WERI-Rb-1 (cell line): ENCODE measurements at regions not wholly inside any gene's neighbourhood (a gene's known extent, or its start where the extent isn't known, plus 50 kb on each side); places are given as distances from the start of the nearest gene placed in this dataset.

Experiments
- DNase-seq: peaks from one replicate; pipeline ENCODE4 v3.0.0-alpha.2; 2020
- H3K27ac ChIP-seq: fragments of 250-450 bp; sonication (Bioruptor Pico); 2 replicates; pipeline ENCODE4 v1.5.1; 2020; ENCODE audit warnings: mild to moderate bottlenecking, moderate library complexity
- H3K27me3 ChIP-seq: fragments of 250-450 bp; sonication (Bioruptor Pico); 2 replicates; pipeline ENCODE4 v1.5.1; 2021; ENCODE audit warnings: mild to moderate bottlenecking, low read depth, moderate library complexity; ENCODE audit not compliant: insufficient read depth, severe bottlenecking
- H3K36me3 ChIP-seq: fragments of 250-450 bp; sonication (Bioruptor Pico); 2 replicates; pipeline ENCODE4 v1.5.1; 2020; ENCODE audit warnings: mild to moderate bottlenecking, moderate library complexity
- H3K4me3 ChIP-seq: 2 replicates; pipeline ENCODE4 v1.5.1; 2011; ENCODE audit warnings: low read depth, mild to moderate bottlenecking, control low read depth, low read length
- H3K9me3 ChIP-seq: fragments of 250-450 bp; sonication (Bioruptor Pico); 2 replicates; pipeline ENCODE4 v1.5.1; 2021; ENCODE audit warnings: mild to moderate bottlenecking, moderate library complexity; ENCODE audit not compliant: severe bottlenecking
- CTCF ChIP-seq: IDR thresholded peaks from 2 replicates; pipeline ENCODE4 v1.5.1; 2011; ENCODE audit warnings: low read depth, mild to moderate bottlenecking, control low read depth, inconsistent platforms, low read length

DNA sequence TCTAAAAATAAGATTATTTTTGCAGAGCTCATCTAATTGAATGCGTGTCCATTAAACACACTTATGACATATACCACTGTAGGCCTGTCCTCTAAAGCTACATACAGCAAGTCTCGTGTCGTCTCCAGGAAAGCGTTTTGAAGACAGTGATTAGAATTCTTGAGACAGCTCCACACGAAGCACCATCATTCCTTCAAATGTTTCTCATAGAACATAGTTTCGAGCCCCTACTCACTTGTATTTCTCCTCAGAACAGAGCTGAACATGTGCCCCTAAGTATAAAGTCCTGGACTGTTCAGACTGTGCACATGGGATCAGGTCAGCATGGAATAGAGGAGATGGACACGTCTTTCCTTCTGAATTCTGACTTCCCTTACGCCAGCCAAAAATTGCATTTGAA is 64.5 kb upstream of the HMGA2 start:
- H3K36me3 ChIP-seq: no peaks in the 10 kb centered on the region
- H3K4me3 ChIP-seq: no peak overlapping the region
- no peak for DNase-seq
- no peaks in the 10 kb centered on the region for H3K9me3 ChIP-seq
- no peaks in the 10 kb centered on the region for H3K27me3 ChIP-seq
- no peak for TF ChIP-seq CTCF
- H3K27ac ChIP-seq: no peak overlapping the region

GRCh38 chr12:65761301-65761700 is 63.0 kb upstream of the HMGA2 start:
- no peak overlapping the region for H3K4me3 ChIP-seq
- H3K27me3 ChIP-seq: no peaks in the 10 kb centered on the region
- no peaks in the 10 kb centered on the region for H3K9me3 ChIP-seq
- DNase-seq: no peak
- H3K27ac ChIP-seq: no peak overlapping the region
- no peak for TF ChIP-seq CTCF
- no peaks in the 10 kb centered on the region for H3K36me3 ChIP-seq

DNA sequence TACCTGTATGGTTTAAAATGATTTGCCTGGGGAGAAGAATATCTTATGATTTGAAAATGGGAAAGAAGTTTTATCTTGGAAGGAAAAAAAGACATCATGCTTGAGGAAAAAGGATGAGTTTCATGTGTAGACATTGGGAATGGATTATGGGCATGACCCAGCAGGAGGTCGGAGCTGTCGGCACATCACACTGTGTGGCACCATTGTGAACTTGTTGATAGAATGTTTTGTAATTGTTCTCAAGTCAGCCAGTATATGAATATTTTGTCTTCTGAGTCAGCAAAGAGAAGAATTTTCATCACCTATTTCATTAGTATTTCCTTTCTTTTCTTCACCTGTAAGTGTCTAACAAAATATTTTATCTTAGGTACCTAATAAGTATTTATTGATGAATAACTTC is 60.0 kb upstream of the HMGA2 start:
- Histone ChIP-seq H3K36me3 (no peaks in the 10 kb centered on the region), H3K9me3 (no peaks in the 10 kb centered on the region), H3K27me3 (no peaks in the 10 kb centered on the region), H3K27ac (no peak overlapping the region), H3K4me3 (no peak overlapping the region)
- no peak for TF ChIP-seq CTCF
- no peak for DNase-seq

GRCh38 chr12:65765436-65765813 is 58.9 kb upstream of the HMGA2 start:
- Histone ChIP-seq H3K27ac (no peak overlapping the region), H3K9me3 (no peaks in the 10 kb centered on the region), H3K27me3 (no peaks in the 10 kb centered on the region), H3K36me3 (no peaks in the 10 kb centered on the region), H3K4me3 (no peak overlapping the region)
- TF ChIP-seq CTCF: no peak
- no peak for DNase-seq

DNA sequence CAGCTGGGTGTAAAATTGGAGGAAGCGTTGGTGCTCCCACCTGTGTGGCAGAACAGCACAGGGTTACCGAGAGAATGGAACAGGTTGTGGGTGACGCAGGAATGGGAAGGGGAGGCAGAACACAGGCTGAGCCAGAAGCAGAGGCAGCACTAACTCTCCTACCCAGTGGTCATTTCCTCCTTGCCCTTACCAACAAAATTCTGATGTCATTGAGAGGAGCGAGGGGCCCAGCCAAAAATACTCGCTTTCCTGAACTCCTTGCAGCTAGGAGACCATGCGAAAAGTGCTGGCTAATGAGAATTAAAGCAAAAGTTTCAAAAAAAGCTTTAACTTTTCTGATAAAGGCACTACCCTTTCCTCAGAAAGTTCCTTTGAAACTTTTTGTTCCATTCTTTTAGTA is 54.4 kb upstream of the HMGA2 start:
- H3K4me3 ChIP-seq: no peak overlapping the region
- no peaks in the 10 kb centered on the region for H3K9me3 ChIP-seq
- DNase-seq: no peak
- no peaks in the 10 kb centered on the region for H3K36me3 ChIP-seq
- H3K27me3 ChIP-seq: no peaks in the 10 kb centered on the region
- TF ChIP-seq CTCF: no peak
- H3K27ac ChIP-seq: no peak overlapping the region
